GM13977 (cell line): ENCODE measurements at regions not wholly inside any gene's neighbourhood (a gene's known extent, or its start where the extent isn't known, plus 50 kb on each side); places are given as distances from the start of the nearest gene placed in this dataset.

Experiments
- DNase-seq: peaks from one replicate; pipeline ENCODE4 v3.0.0; 2012; ENCODE audit warnings: low spot score
- CTCF ChIP-seq: IDR thresholded peaks from 2 replicates; pipeline ENCODE4 v1.5.1; 2012; ENCODE audit warnings: mild to moderate bottlenecking, control low read depth; ENCODE audit not compliant: insufficient read depth; ENCODE audit errors: extremely low read depth, missing control alignments
- in situ Hi-C: fragments of 300-500 bp; cut with MboI; formaldehyde crosslinking; loops from one replicate; pipeline ENCODE4 v1.12.0; 2022; ENCODE audit warnings: low sequenced_read_pairs, low pct_unique_long_range_greater_than_20kb, mixed read lengths, inconsistent platforms; ENCODE audit not compliant: unreplicated experiment

GRCh38 chr1:234871710-234872271, 256.8 kb downstream of the TOMM20 start:
- TF ChIP-seq CTCF = no peak
- no peak for DNase-seq
- in situ Hi-C loops = no loop called here

- in situ Hi-C loops = no loop called here
- TF ChIP-seq CTCF = no peak
- DNase-seq = no peak
These were observed 257.5 kb downstream of the TOMM20 start for GRCh38 chr1:234871039-234871709.

GRCh38 chr1:234870020-234870981, 258.3 kb downstream of the TOMM20 start:
- TF ChIP-seq CTCF = no peak

GRCh38 chr1:234869182-234870019, 259.2 kb downstream of the TOMM20 start:
- DNase-seq = no peak
- no peak for TF ChIP-seq CTCF
- in situ Hi-C loops = no loop called here

More at GRCh38 chr1:234870020-234870981, 258.3 kb downstream of the TOMM20 start:
- in situ Hi-C loops = no loop called here
- DNase-seq = no peak

GRCh38 chr1:234868296-234869147, 258.5 kb upstream of the IRF2BP2 start:
- no peak for TF ChIP-seq CTCF
- in situ Hi-C loops = no loop called here
- no peak for DNase-seq
